Activated B cell treated with CpG ODN at 0.5 μM for 24 hours (primary cell): ENCODE measurements at regions not wholly inside any gene's neighbourhood (a gene's known extent, or its start where the extent isn't known, plus 50 kb on each side); places are given as distances from the start of the nearest gene placed in this dataset.

Source experiments
- ATAC-seq: fragments of 200-7000 bp; cut with Tn5 transposase; one replicate; pipeline ENCODE4 v1.10.0; 2021; ENCODE audit warnings: low read depth, mild to moderate bottlenecking, moderate library complexity
- CTCF ChIA-PET: fragments of 350-600 bp; sonication (Branson Sonifier 250); formaldehyde crosslinking; loops from one replicate; lab custom pipeline; 2021; ENCODE audit warnings: antibody characterized with exemption; lab: Charles Lee
- POLR2A ChIA-PET: fragments of 350-600 bp; sonication (Branson Sonifier 250); formaldehyde crosslinking; loops from one replicate; lab custom pipeline; 2021; ENCODE audit warnings: antibody characterized with exemption; lab: Charles Lee
- DNase-seq: peaks from one replicate; pipeline ENCODE4 v3.0.0; 2022
- H3K27ac Mint-ChIP-seq: one replicate; pipeline ENCODE4 v1.8.0; 2020; ENCODE audit warnings: mixed read lengths
- H3K27me3 Mint-ChIP-seq: one replicate; pipeline ENCODE4 v1.8.0; 2021; ENCODE audit warnings: mixed read lengths
- H3K36me3 Mint-ChIP-seq: one replicate; pipeline ENCODE4 v1.8.0; 2021; ENCODE audit warnings: low read depth, mixed read lengths
- H3K4me1 Mint-ChIP-seq: one replicate; pipeline ENCODE4 v1.8.0; 2021; ENCODE audit warnings: mixed read lengths
- H3K4me3 Mint-ChIP-seq: one replicate; pipeline ENCODE4 v1.8.0; 2020; ENCODE audit warnings: mild to moderate bottlenecking, mixed read lengths
- H3K9me3 Mint-ChIP-seq: one replicate; pipeline ENCODE4 v1.8.0; 2020; ENCODE audit warnings: mixed read lengths
- CTCF ChIP-seq: fragments of 200-600 bp; IDR thresholded peaks from one replicate; pipeline ENCODE4 v1.8.0; 2022; ENCODE audit warnings: antibody characterized with exemption, mild to moderate bottlenecking
- intact Hi-C: fragments of 100-400 bp; cut with micrococcal nuclease; formaldehyde crosslinking; loops from one replicate; pipeline ENCODE4 v1.15.1; 2024

GRCh38 chr16:66199189-66199588 is 167.3 kb upstream of the CDH5 start:
- POLR2A ChIA-PET, result no interaction called here
- Mint-ChIP-seq H3K4me1 (no peaks in the 10 kb centered on the region), H3K9me3 (no peaks in the 10 kb centered on the region), H3K27me3 (peaks cover under 1% of the 10 kb centered on the region), H3K4me3 (no peak overlapping the region), H3K36me3 (no peaks in the 10 kb centered on the region), H3K27ac (no peak overlapping the region)
- intact Hi-C loops, result no loop called here
- no peak for ATAC-seq
- TF ChIP-seq CTCF, result no peak
- DNase-seq, result no peak
- CTCF ChIA-PET, result no interaction called here

DNA sequence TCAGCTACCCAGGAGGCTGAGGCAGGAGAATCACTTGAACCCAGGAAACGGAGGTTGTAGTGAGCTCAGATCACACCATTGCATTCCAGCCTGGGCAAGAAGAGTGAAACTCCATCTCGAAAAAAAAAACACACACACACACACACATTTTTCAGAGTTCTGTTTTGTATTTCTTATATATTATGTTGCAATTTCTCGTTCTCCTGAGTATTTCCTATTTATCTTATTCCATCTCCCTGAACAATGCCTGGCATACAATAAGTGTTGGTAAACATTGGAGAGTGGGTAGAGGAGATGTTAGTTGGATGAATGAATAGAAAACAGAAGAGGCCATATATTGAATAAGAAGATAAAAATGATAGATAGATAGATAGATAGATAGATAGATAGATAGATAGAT is 167.8 kb upstream of the CDH5 start:
- peaks cover 2% of the 10 kb centered on the region for H3K27me3 Mint-ChIP-seq
- intact Hi-C loops, result no loop called here
- no peaks in the 10 kb centered on the region for H3K4me1 Mint-ChIP-seq
- ATAC-seq (no peak), DNase-seq (no peak)
- no peak for TF ChIP-seq CTCF
- no peaks in the 10 kb centered on the region for H3K36me3 Mint-ChIP-seq
- no peak overlapping the region for H3K27ac Mint-ChIP-seq
- ChIA-PET POLR2A (no interaction called here), CTCF (no interaction called here)
- no peaks in the 10 kb centered on the region for H3K9me3 Mint-ChIP-seq
- no peak overlapping the region for H3K4me3 Mint-ChIP-seq

GRCh38 chr16:66197668-66198278 is 168.7 kb upstream of the CDH5 start:
- intact Hi-C loops, result no loop called here
- Mint-ChIP-seq H3K36me3 (no peaks in the 10 kb centered on the region), H3K4me3 (no peak overlapping the region), H3K4me1 (no peaks in the 10 kb centered on the region), H3K27ac (no peak overlapping the region), H3K9me3 (no peaks in the 10 kb centered on the region), H3K27me3 (peaks cover 2% of the 10 kb centered on the region)
- ATAC-seq, result no peak
- ChIA-PET CTCF (no interaction called here), POLR2A (no interaction called here)
- no peak for TF ChIP-seq CTCF
- no peak for DNase-seq

- H3K4me1 Mint-ChIP-seq, result no peaks in the 10 kb centered on the region
- no peak overlapping the region for H3K4me3 Mint-ChIP-seq
- ChIA-PET CTCF (no interaction called here), POLR2A (no interaction called here)
- no peak for ATAC-seq
- H3K27me3 Mint-ChIP-seq, result peaks cover 2% of the 10 kb centered on the region
- no peaks in the 10 kb centered on the region for H3K9me3 Mint-ChIP-seq
- no peaks in the 10 kb centered on the region for H3K36me3 Mint-ChIP-seq
- intact Hi-C loops, result no loop called here
- H3K27ac Mint-ChIP-seq, result no peak overlapping the region
- DNase-seq, result no peak
- TF ChIP-seq CTCF, result no peak
Measured at GRCh38 chr16:66196770-66197169, 169.7 kb upstream of the CDH5 start.

GRCh38 chr16:66194866-66195265 is 171.6 kb upstream of the CDH5 start:
- Mint-ChIP-seq H3K4me1 (no peaks in the 10 kb centered on the region), H3K9me3 (no peaks in the 10 kb centered on the region), H3K27ac (no peak overlapping the region), H3K27me3 (peaks cover 2% of the 10 kb centered on the region), H3K36me3 (no peaks in the 10 kb centered on the region), H3K4me3 (no peak overlapping the region)
- TF ChIP-seq CTCF, result no peak
- intact Hi-C loops, result no loop called here
- DNase-seq (no peak), ATAC-seq (no peak)
- ChIA-PET POLR2A (no interaction called here), CTCF (no interaction called here)
